Neural crest cell (in vitro differentiated cells): ENCODE measurements at regions not wholly inside any gene's neighbourhood (a gene's known extent, or its start where the extent isn't known, plus 50 kb on each side); places are given as distances from the start of the nearest gene placed in this dataset.

Experiments
- DNase-seq: peaks from one replicate; pipeline ENCODE4 v3.0.0; 2021; ENCODE audit warnings: low read depth, mixed read lengths, low spot score
- H3K27ac Mint-ChIP-seq: one replicate; pipeline ENCODE4 v1.8.0; 2021; ENCODE audit warnings: mild to moderate bottlenecking, mixed read lengths; ENCODE audit not compliant: unreplicated experiment
- H3K27me3 Mint-ChIP-seq: 2 replicates; pipeline ENCODE4 v1.8.0; 2021; ENCODE audit warnings: low read depth, mild to moderate bottlenecking, mixed read lengths
- H3K36me3 Mint-ChIP-seq: 2 replicates; pipeline ENCODE4 v1.8.0; 2021; ENCODE audit warnings: low read depth, mild to moderate bottlenecking, mixed read lengths
- H3K4me1 Mint-ChIP-seq: 2 replicates; pipeline ENCODE4 v1.8.0; 2021; ENCODE audit warnings: mixed read lengths
- H3K4me3 Mint-ChIP-seq: one replicate; pipeline ENCODE4 v1.8.0; 2021; ENCODE audit warnings: mild to moderate bottlenecking, mixed read lengths
- H3K9me3 Mint-ChIP-seq: 2 replicates; pipeline ENCODE4 v1.8.0; 2021; ENCODE audit warnings: mixed read lengths
- TF ChIP-seq, protein P1 (sequence below): fragments of 200-600 bp; sonication (generic); conservative IDR thresholded peaks from 2 replicates; pipeline ENCODE4 v1.5.0; 2021; ENCODE audit warnings: antibody characterized with exemption, mild to moderate bottlenecking

- Mint-ChIP-seq H3K4me3 (no peak overlapping the region), H3K9me3 (no peaks in the 10 kb centered on the region), H3K27ac (no peak overlapping the region), H3K4me1 (no peaks in the 10 kb centered on the region), H3K27me3 (no peaks in the 10 kb centered on the region), H3K36me3 (no peaks in the 10 kb centered on the region)
- TF ChIP-seq, protein P1, sequence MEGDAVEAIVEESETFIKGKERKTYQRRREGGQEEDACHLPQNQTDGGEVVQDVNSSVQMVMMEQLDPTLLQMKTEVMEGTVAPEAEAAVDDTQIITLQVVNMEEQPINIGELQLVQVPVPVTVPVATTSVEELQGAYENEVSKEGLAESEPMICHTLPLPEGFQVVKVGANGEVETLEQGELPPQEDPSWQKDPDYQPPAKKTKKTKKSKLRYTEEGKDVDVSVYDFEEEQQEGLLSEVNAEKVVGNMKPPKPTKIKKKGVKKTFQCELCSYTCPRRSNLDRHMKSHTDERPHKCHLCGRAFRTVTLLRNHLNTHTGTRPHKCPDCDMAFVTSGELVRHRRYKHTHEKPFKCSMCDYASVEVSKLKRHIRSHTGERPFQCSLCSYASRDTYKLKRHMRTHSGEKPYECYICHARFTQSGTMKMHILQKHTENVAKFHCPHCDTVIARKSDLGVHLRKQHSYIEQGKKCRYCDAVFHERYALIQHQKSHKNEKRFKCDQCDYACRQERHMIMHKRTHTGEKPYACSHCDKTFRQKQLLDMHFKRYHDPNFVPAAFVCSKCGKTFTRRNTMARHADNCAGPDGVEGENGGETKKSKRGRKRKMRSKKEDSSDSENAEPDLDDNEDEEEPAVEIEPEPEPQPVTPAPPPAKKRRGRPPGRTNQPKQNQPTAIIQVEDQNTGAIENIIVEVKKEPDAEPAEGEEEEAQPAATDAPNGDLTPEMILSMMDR: no peak
- no peak for DNase-seq
These were observed 109.1 kb downstream of the TFAP2B start for GRCh38 chr6:50927800-50928199.

DNA sequence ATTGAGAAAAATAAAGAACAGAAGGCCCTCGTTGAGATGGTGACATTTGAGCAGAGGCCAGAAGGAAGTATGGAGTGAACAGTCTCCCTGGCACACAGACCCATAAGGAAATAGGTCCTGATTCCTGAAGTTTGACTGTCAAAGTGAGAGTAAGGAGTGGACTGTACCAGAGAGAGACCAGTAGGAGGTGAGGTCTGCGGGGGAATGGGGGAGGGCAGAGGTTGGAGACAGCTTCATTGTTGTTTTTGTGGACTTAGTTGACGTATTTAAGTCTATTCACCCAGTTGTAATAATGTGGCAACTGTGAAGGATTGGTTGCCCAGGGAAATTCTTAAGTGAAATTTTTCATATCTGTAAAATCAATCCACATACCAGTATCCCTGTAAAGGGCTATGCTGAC lies 110.7 kb downstream of the TFAP2B start:
- Mint-ChIP-seq H3K27ac (no peak overlapping the region), H3K4me3 (no peak overlapping the region), H3K9me3 (no peaks in the 10 kb centered on the region), H3K27me3 (no peaks in the 10 kb centered on the region), H3K36me3 (no peaks in the 10 kb centered on the region), H3K4me1 (no peaks in the 10 kb centered on the region)
- no peak for DNase-seq
- TF ChIP-seq, protein P1: no peak

- Mint-ChIP-seq H3K27ac (no peak overlapping the region), H3K9me3 (peaks cover 2% of the 10 kb centered on the region), H3K36me3 (no peaks in the 10 kb centered on the region), H3K4me3 (no peak overlapping the region), H3K4me1 (peaks cover 4% of the 10 kb centered on the region), H3K27me3 (no peaks in the 10 kb centered on the region)
- TF ChIP-seq, protein P1: no peak
- no peak for DNase-seq
These were observed 116.8 kb downstream of the TFAP2B start for GRCh38 chr6:50935442-50935841.

DNA sequence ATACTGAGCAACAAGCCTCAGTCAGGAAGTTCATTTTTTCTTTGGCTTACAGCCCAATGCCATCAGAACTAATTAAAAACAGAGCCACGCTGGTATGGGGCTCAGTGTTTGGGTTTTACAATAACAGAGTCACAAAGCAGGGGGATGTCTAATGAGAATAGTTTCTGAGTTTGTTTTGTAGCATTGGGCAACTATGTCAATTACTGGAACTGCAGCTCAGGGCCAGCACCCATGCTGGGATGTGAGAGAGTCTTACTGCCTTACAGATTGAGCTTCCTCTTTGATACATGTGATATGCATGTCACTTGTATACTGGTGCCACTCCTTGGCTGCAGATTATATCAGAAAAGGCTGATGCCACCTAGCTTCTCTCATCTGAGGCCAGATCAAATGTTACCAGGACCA lies 117.6 kb downstream of the TFAP2B start:
- no peak for DNase-seq
- Mint-ChIP-seq H3K9me3 (peaks cover 7% of the 10 kb centered on the region), H3K27ac (no peak overlapping the region), H3K4me3 (no peak overlapping the region), H3K4me1 (peaks cover 4% of the 10 kb centered on the region), H3K36me3 (no peaks in the 10 kb centered on the region), H3K27me3 (no peaks in the 10 kb centered on the region)
- TF ChIP-seq, protein P1: no peak

- Mint-ChIP-seq H3K4me3 (no peak overlapping the region), H3K4me1 (peaks cover 4% of the 10 kb centered on the region), H3K27ac (no peak overlapping the region), H3K9me3 (peaks cover 7% of the 10 kb centered on the region), H3K36me3 (no peaks in the 10 kb centered on the region), H3K27me3 (no peaks in the 10 kb centered on the region)
- TF ChIP-seq, protein P1: no peak
- no peak for DNase-seq
These were observed 121.3 kb downstream of the TFAP2B start for GRCh38 chr6:50939931-50940330.

DNA sequence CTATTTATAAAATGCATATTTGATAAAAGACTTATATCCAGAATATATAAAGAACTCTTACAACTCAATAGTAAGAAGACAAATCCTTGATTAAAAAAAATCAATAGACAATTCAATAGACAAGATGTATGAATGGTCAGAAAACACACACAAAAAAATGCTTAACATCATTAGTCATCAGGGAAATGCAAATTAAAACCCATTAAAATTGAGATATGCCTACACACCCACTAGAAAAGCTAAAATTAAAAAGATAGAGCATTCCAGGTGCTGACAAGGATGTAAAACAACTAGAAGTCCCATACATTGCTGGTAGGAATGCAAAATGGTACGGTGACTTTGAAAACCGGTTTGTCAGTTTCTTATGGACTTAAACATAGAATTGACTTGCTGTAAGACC lies 127.1 kb downstream of the TFAP2B start:
- TF ChIP-seq, protein P1: no peak
- no peaks in the 10 kb centered on the region for H3K36me3 Mint-ChIP-seq
- H3K4me3 Mint-ChIP-seq: no peak overlapping the region
- H3K9me3 Mint-ChIP-seq: peaks cover 4% of the 10 kb centered on the region
- H3K27me3 Mint-ChIP-seq: no peaks in the 10 kb centered on the region
- no peak for DNase-seq
- H3K27ac Mint-ChIP-seq: no peak overlapping the region
- H3K4me1 Mint-ChIP-seq: no peaks in the 10 kb centered on the region
